BLaER1 (cell line): ENCODE measurements at regions not wholly inside any gene's neighbourhood (a gene's known extent, or its start where the extent isn't known, plus 50 kb on each side); places are given as distances from the start of the nearest gene placed in this dataset.

Experiments used
- H3K27ac ChIP-seq: shearing (Covaris generic); formaldehyde crosslinking; 2 replicates; pipeline ENCODE4 v1.8.1; 2022
- H3K27me3 ChIP-seq: shearing (Covaris generic); formaldehyde crosslinking; 2 replicates; pipeline ENCODE4 v1.8.1; 2022
- H3K36me3 ChIP-seq: shearing (Covaris generic); formaldehyde crosslinking; 2 replicates; pipeline ENCODE4 v1.8.1; 2022
- H3K4me1 ChIP-seq: shearing (Covaris generic); formaldehyde crosslinking; 2 replicates; pipeline ENCODE4 v1.8.1; 2022
- H3K4me2 ChIP-seq: shearing (Covaris generic); formaldehyde crosslinking; 2 replicates; pipeline ENCODE4 v1.8.1; 2022
- H3K4me3 ChIP-seq: shearing (Covaris generic); formaldehyde crosslinking; 2 replicates; pipeline ENCODE4 v1.8.1; 2022
- H3K9ac ChIP-seq: shearing (Covaris generic); formaldehyde crosslinking; 2 replicates; pipeline ENCODE4 v1.8.1; 2022
- H3K9me3 ChIP-seq: shearing (Covaris generic); formaldehyde crosslinking; 2 replicates; pipeline ENCODE4 v1.8.1; 2022
- H4K20me1 ChIP-seq: shearing (Covaris generic); formaldehyde crosslinking; 2 replicates; pipeline ENCODE4 v1.8.1; 2022
- Cebpa-rat ChIP-seq: shearing (Covaris generic); IDR thresholded peaks from 2 replicates; pipeline ENCODE4 v1.8.1; 2022

DNA sequence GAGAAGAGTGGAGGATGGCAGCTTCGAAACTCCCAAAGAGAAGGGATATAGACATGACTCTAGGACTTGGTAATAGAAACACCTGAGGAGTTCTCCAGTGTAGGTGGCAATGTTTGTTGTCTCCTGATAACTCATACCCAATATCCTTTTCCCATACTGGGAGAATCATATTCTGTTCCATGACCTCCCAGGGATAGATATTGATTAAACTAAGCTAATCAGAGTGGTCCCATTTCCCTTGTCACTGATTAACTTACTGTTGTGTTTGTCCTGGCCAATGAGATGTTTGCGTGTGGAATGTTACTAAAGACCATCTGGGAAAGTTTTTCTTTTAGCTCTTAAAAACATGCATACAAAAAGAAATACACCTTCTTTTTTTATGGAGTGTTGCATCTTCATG, 85.6 kb downstream of the RPL22L1 start:
- Histone ChIP-seq H3K4me1 (no peaks in the 10 kb centered on the region), H3K27ac (no peak overlapping the region), H3K9ac (no peak overlapping the region), H3K27me3 (no peaks in the 10 kb centered on the region), H3K4me2 (no peak overlapping the region), H4K20me1 (no peaks in the 10 kb centered on the region), H3K4me3 (no peak overlapping the region), H3K9me3 (no peaks in the 10 kb centered on the region), H3K36me3 (no peaks in the 10 kb centered on the region)
- TF ChIP-seq Cebpa-rat = no peak

DNA sequence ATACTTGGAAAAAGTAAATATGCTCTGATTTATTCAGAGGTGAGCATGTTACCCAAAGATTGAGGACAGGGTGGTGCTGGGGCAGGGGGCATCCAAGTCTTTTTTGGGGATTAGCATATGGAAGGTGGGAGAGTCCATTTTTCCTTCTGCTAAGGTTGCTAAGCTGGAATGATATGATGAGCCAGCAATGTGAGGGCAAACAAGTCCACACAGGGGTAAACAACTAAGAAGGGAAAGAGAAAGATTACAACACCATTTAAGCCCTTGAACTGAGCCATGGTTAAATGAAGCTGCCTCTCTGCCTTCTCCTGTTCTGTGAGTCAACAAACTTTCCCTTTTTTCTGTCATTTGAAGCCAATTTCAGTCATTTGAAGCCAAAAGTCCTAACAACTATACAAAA, 89.0 kb downstream of the RPL22L1 start:
- Histone ChIP-seq H3K9ac (no peak overlapping the region), H3K4me3 (no peak overlapping the region), H3K27ac (no peak overlapping the region), H3K4me2 (no peak overlapping the region), H3K27me3 (no peaks in the 10 kb centered on the region), H4K20me1 (no peaks in the 10 kb centered on the region), H3K36me3 (no peaks in the 10 kb centered on the region), H3K4me1 (no peaks in the 10 kb centered on the region), H3K9me3 (no peaks in the 10 kb centered on the region)
- TF ChIP-seq Cebpa-rat = no peak

DNA sequence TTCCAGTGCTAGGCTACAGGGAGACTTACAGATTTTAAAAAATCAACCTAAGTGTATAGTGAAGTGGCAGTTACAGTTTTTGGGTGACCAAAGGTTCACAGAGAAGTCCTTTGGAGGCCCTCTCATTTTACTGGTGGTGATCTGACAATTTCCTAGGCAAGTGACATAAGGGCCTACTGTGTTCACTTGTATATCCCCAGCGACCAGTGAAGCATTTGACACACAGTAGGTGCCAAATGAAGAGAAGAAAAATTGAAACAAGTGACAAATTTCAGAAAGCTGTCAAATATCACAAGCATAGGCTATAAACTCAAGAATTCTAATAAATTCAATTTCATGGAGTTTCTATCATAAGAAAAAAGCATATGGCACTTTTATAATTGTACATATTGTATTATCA, 89.5 kb downstream of the RPL22L1 start:
- H3K4me1 ChIP-seq = no peaks in the 10 kb centered on the region
- no peaks in the 10 kb centered on the region for H4K20me1 ChIP-seq
- H3K27ac ChIP-seq = no peak overlapping the region
- no peak overlapping the region for H3K4me2 ChIP-seq
- H3K27me3 ChIP-seq = no peaks in the 10 kb centered on the region
- no peak overlapping the region for H3K9ac ChIP-seq
- no peak for TF ChIP-seq Cebpa-rat
- H3K36me3 ChIP-seq = no peaks in the 10 kb centered on the region
- no peaks in the 10 kb centered on the region for H3K9me3 ChIP-seq
- no peak overlapping the region for H3K4me3 ChIP-seq

DNA sequence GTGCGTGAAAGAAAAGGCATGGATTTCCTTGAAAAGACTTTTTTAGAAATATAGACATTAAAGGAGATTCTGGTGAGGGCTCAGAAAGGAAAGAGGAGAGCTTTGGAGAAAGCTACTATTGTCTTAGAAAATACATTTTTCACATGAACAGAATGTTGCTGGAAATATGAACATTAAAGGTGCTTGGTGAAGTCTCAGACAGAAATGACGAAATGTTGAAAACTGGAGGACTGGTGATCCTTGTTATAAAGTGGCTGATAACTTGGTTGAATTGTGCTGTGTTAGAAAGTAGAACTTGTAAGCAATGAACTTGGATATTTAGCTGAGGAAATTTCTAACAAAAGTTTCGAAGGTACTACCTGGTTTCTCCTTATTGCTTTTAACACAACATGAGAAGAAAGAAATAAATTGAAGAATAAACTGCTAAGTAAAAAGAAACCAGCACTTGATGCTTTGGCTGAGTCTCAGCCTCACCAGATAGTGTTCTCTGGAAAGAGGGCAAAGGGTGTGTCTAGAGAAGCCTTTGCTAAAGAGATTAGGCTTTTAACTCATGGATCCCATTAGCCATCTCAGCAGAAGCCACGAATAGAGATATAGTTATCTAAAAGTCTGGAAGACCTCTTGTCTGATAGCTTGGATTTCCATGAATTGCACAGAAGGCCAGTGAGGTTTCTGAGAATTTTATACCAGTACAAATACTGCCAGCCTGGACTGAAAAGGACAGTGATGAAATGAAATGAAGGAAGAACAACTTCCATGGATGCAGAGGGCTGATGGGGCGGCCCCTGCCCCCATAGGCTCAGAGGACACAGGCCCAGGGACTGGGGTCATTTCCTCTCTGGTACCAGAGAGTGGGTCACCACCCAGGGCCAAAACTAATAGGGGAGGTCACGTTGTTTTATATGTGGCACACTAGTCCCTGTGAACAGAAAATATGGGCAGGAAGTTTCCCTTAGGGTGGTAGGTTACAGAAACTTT, 91.5 kb downstream of the RPL22L1 start:
- no peak overlapping the region for H3K9ac ChIP-seq
- H3K9me3 ChIP-seq = no peaks in the 10 kb centered on the region
- no peak for TF ChIP-seq Cebpa-rat
- H3K4me1 ChIP-seq = no peaks in the 10 kb centered on the region
- H3K27me3 ChIP-seq = no peaks in the 10 kb centered on the region
- H4K20me1 ChIP-seq = no peaks in the 10 kb centered on the region
- no peak overlapping the region for H3K27ac ChIP-seq
- H3K4me3 ChIP-seq = no peak overlapping the region
- H3K36me3 ChIP-seq = no peaks in the 10 kb centered on the region
- no peak overlapping the region for H3K4me2 ChIP-seq

GRCh38 chr3:170777564-170777926, 92.5 kb downstream of the RPL22L1 start:
- Histone ChIP-seq H3K9me3 (no peaks in the 10 kb centered on the region), H3K27me3 (no peaks in the 10 kb centered on the region), H3K4me2 (no peak overlapping the region), H3K4me3 (no peak overlapping the region), H3K9ac (no peak overlapping the region), H4K20me1 (no peaks in the 10 kb centered on the region), H3K4me1 (no peaks in the 10 kb centered on the region), H3K27ac (no peak overlapping the region), H3K36me3 (no peaks in the 10 kb centered on the region)
- TF ChIP-seq Cebpa-rat = no peak

GRCh38 chr3:170776887-170777563, 93.0 kb downstream of the RPL22L1 start:
- no peaks in the 10 kb centered on the region for H3K36me3 ChIP-seq
- H3K4me3 ChIP-seq = no peak overlapping the region
- H4K20me1 ChIP-seq = no peaks in the 10 kb centered on the region
- no peak overlapping the region for H3K27ac ChIP-seq
- no peaks in the 10 kb centered on the region for H3K27me3 ChIP-seq
- no peak overlapping the region for H3K9ac ChIP-seq
- no peak overlapping the region for H3K4me2 ChIP-seq
- no peaks in the 10 kb centered on the region for H3K4me1 ChIP-seq
- no peak for TF ChIP-seq Cebpa-rat
- no peaks in the 10 kb centered on the region for H3K9me3 ChIP-seq

DNA sequence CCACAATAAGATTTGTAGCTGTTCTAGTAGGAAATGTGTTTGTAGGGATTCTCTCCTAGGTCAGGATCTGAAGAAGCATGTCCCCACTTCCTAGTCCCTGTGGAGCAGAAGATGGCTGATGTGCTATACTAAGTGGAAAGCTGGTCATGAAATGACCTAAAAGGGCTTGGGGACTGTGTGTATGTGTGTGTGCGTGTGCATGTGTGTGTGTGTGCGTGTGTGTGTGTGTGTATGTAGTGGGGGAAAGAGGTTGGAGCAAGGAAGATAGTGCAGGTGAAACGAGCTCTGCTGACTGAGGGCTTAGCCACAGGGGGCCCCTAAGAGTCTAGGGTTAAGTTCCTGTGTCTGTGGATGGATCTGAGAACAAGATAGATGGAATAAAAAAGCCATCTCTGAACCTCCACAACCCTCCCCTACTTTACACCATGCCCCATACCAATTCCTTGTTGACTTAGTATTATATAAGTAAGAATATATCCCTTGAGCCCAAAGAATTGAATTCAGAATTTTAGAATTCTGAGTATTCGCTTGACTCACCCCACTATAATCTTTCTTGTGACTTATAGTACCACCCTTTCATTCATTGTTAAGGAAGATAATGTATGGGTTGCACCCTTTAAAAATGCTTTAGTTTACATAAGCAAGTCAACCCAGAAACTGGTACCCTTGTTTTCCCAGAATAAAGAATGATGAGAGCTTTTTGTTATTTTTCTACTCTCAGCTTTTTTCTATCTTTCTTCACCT, 96.1 kb downstream of the RPL22L1 start:
- Histone ChIP-seq H3K9me3 (no peaks in the 10 kb centered on the region), H3K4me2 (no peak overlapping the region), H3K27ac (no peak overlapping the region), H3K36me3 (no peaks in the 10 kb centered on the region), H3K9ac (no peak overlapping the region), H4K20me1 (no peaks in the 10 kb centered on the region), H3K27me3 (no peaks in the 10 kb centered on the region), H3K4me3 (no peak overlapping the region), H3K4me1 (no peaks in the 10 kb centered on the region)
- TF ChIP-seq Cebpa-rat = no peak

DNA sequence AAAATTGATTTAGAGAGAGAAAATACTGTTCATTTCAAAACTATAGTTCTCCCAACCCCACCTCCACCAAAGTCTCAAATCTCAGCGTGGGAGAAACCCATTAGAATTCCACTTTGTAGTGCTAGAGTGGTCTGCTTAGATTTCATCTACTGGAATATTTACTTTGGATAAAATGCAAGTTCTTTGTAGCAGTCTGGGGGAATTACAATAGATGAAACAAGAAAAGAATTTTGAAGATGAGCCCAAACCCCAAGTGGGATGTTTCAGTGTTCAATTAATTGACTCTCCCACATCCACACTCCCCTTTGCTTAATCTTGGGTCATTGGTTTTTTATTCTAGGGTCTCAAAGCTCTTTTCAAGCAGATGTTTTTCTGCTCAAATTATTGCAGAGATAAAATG, 97.8 kb downstream of the RPL22L1 start:
- Histone ChIP-seq H3K9me3 (no peaks in the 10 kb centered on the region), H3K27ac (no peak overlapping the region), H4K20me1 (no peaks in the 10 kb centered on the region), H3K27me3 (no peaks in the 10 kb centered on the region), H3K36me3 (no peaks in the 10 kb centered on the region), H3K9ac (no peak overlapping the region), H3K4me3 (no peak overlapping the region), H3K4me2 (no peak overlapping the region), H3K4me1 (no peaks in the 10 kb centered on the region)
- no peak for TF ChIP-seq Cebpa-rat

DNA sequence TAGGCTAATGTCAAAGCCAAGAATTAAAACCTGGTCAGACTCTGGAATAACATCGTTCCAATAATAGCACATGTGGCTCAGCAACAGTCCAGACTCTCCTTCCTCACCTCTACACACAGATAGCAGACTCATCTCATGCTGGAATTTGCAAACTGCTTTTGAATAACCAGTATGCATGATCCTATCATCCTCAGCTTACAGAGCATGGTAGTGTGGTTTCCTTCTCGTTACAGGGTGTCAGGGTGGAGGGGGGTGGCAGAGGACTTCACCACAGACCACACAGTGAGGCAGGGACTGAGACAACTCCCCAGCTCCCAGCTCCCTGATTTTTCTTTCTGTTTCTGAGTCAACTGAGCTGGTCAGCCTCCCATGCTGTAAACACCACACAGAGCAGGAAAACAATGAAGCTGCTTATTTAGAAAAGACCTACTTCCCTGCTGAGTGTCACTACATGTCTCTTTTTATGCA, 101.6 kb downstream of the RPL22L1 start:
- H3K27me3 ChIP-seq = no peaks in the 10 kb centered on the region
- H3K9ac ChIP-seq = no peak overlapping the region

GRCh38 chr3:170767576-170767941, 102.4 kb downstream of the RPL22L1 start:
- Histone ChIP-seq H3K4me2 (no peak overlapping the region), H3K4me3 (no peak overlapping the region), H3K9ac (no peak overlapping the region), H4K20me1 (no peaks in the 10 kb centered on the region), H3K4me1 (no peaks in the 10 kb centered on the region), H3K27ac (no peak overlapping the region), H3K9me3 (no peaks in the 10 kb centered on the region), H3K36me3 (no peaks in the 10 kb centered on the region), H3K27me3 (no peaks in the 10 kb centered on the region)
- TF ChIP-seq Cebpa-rat = no peak

More for the DNA sequence above, 101.6 kb downstream of the RPL22L1 start:
- Histone ChIP-seq H3K4me1 (no peaks in the 10 kb centered on the region), H3K27ac (no peak overlapping the region), H3K4me3 (no peak overlapping the region), H4K20me1 (no peaks in the 10 kb centered on the region), H3K4me2 (no peak overlapping the region), H3K36me3 (no peaks in the 10 kb centered on the region), H3K9me3 (no peaks in the 10 kb centered on the region)
- TF ChIP-seq Cebpa-rat = no peak
